GM10266 (cell line): ENCODE measurements at regions not wholly inside any gene's neighbourhood (a gene's known extent, or its start where the extent isn't known, plus 50 kb on each side); places are given as distances from the start of the nearest gene placed in this dataset.

Experiments used
- DNase-seq: peaks from one replicate; pipeline ENCODE4 v3.0.0; 2012; ENCODE audit errors: extremely low spot score
- TF ChIP-seq, protein P1 (sequence below): IDR thresholded peaks from 2 replicates; pipeline ENCODE4 v1.5.1; 2012; ENCODE audit warnings: mild to moderate bottlenecking, low read depth; ENCODE audit not compliant: control insufficient read depth, insufficient read depth; ENCODE audit errors: missing control alignments

- TF ChIP-seq, protein P1, sequence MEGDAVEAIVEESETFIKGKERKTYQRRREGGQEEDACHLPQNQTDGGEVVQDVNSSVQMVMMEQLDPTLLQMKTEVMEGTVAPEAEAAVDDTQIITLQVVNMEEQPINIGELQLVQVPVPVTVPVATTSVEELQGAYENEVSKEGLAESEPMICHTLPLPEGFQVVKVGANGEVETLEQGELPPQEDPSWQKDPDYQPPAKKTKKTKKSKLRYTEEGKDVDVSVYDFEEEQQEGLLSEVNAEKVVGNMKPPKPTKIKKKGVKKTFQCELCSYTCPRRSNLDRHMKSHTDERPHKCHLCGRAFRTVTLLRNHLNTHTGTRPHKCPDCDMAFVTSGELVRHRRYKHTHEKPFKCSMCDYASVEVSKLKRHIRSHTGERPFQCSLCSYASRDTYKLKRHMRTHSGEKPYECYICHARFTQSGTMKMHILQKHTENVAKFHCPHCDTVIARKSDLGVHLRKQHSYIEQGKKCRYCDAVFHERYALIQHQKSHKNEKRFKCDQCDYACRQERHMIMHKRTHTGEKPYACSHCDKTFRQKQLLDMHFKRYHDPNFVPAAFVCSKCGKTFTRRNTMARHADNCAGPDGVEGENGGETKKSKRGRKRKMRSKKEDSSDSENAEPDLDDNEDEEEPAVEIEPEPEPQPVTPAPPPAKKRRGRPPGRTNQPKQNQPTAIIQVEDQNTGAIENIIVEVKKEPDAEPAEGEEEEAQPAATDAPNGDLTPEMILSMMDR = no peak
- no peak for DNase-seq
Observed at GRCh38 chr10:128382225-128382624, 256.0 kb upstream of the MKI67 start.

GRCh38 chr10:128384831-128385230, 258.6 kb upstream of the MKI67 start:
- TF ChIP-seq, protein P1 = no peak
- DNase-seq = no peak

- no peak for DNase-seq
- TF ChIP-seq, protein P1 = no peak
Observed at GRCh38 chr10:128386231-128386630, 260.0 kb upstream of the MKI67 start.

- TF ChIP-seq, protein P1 = no peak
- DNase-seq = no peak
Observed at GRCh38 chr10:128386816-128387604, 260.8 kb upstream of the MKI67 start.

DNA sequence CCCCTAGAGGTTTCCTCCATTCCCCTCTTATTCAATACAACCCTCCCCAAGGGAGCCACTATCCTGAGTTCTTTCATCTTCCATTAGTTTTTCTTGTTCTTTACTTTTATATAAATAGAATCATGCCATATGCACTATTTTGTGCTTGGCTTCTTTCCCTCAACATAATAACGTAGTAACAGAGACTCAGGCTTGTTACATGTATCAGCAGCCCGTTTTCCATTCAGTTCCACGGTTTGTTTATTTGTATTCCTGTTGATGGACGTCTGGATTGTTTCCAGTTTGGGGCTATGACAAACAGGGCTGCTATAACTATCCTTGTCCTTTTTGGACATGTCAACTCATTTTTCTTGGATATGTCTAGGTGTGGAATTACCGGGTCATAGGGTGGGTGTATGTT, 264.4 kb upstream of the MKI67 start:
- TF ChIP-seq, protein P1 = no peak
- DNase-seq = no peak

DNA sequence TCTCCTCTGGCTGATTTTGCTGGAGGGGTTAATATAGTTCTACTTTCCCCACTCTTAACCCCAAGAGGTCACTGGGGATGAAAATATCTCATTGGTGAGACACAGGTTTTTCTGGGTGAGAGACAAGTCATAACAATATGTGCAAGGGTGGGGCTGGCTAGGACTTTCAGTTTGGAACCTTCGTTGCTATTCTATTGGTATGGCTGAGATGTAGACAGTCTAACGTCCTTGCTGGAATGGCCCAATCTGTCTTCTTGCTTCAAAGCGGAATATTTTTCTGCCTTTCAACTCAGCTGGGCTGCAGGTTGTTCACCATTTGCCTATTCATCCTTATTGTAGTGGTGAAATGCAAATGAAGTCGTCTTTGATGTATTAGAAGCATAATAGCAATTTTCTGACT, 267.3 kb upstream of the MKI67 start:
- TF ChIP-seq, protein P1 = no peak
- DNase-seq = no peak

GRCh38 chr10:128398118-128398517, 271.9 kb upstream of the MKI67 start:
- TF ChIP-seq, protein P1 = no peak
- no peak for DNase-seq
